ENCODE measurements at regions not wholly inside any gene's neighbourhood (a gene's known extent, or its start where the extent isn't known, plus 50 kb on each side); places are given as distances from the start of the nearest gene placed in this dataset.
"Not testable (repeated sequence)": the region's sequence is repeated elsewhere in the genome, so short reads cannot be mapped to it uniquely, and the experiment has no call there.

- no peak for DNase-seq
Measured at GRCh38 chr10:126722726-126723125, 52.2 kb upstream of the C10orf90 start.

DNA sequence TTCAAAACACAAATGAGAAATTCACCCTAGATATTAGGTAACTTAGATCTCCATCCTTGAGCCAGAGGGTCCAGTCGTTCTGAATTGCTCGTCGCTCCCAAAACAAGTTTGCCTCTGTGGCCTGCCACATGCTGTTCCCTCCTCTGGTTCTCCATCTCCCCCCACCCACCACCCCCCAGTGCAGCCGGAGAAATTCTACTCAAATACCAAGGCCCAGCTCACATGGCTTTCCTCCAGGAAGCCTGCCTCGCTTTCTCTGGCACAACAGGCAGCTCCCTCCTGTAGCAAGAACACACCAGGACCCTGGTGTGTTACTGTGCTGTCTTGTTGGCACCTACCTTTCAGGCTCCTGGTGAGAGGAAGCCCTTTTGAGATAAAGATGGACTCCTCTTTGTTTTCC lies 52.7 kb upstream of the C10orf90 start:
- no peak for DNase-seq

GRCh38 chr10:126729314-126729870 lies 58.9 kb upstream of the C10orf90 start:
- DNase-seq, result no peak

- no peak for DNase-seq
Measured at GRCh38 chr10:126730856-126731609, 60.5 kb upstream of the C10orf90 start.

GRCh38 chr10:126731610-126731990 lies 61.1 kb upstream of the C10orf90 start:
- DNase-seq, result peak; percentile 43

DNA sequence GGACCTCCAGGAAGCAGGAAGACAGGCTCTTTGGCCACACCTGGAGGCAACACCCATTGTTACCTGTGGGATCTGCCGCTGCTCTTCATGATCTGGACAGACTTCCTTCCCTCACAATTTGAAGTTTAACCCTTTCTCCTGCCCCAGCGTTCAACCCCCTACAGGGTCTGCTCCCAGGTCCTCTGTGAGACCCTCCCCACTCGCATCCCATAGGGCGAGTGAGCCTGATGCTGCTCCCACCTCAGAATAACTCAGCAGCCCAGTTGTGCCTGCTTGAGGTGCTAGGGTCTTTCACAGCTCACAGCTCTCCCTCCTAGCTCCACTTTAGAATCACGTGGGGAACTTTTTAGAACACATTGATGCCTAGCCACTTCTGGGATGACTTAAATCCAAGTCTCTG lies 61.8 kb upstream of the C10orf90 start:
- DNase-seq, result no peak

- DNase-seq, result no peak
Measured at GRCh38 chr10:126732868-126733267, 62.4 kb upstream of the C10orf90 start.

- DNase-seq, result peak; percentile 46
Measured at GRCh38 chr10:126734015-126734414, 63.5 kb upstream of the C10orf90 start.

- no peak for DNase-seq
Measured at GRCh38 chr10:126734967-126735366, 64.5 kb upstream of the C10orf90 start.

DNA sequence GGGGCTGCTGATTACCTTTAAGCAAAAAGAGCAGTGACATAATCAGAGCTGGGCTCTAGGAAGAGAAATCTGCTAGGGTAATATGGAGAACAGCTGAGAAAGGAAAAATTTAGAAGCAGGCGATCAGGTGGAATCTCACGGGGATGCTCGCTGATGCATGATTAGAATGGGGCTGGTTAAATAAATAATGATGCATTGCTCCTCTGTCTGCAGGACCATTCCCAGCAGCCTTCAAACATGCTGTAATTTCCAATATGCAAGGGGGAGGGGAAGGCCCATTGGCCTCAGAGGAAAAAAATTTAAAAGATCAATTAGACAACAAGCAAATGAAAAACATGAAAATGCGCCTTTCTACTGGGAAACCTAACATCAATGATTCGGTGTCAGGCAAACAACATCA lies 65.6 kb upstream of the C10orf90 start:
- no peak for DNase-seq

DNA sequence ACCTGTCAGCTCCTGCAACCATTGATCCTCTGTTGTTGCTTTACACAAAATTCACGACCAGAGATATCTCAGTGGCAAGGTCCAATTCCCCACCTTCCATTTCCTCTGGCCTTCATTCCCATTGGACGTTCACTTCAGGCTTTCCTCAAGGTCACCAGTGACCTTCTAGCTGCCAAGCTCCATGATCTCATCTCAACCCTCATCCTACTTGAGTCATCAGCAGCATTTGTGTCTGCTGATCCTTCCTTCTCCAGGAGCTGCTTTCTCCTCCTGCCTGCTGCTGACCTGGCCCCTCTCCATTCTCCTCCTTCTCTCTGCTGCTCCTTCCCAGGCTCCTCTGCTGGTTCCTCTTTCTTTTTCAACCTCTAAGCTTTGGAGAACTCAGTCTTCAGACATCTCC lies 66.2 kb upstream of the C10orf90 start:
- peak; percentile 4 for DNase-seq

GRCh38 chr10:126738001-126738400 lies 67.5 kb upstream of the C10orf90 start:
- DNase-seq, result no peak

DNA sequence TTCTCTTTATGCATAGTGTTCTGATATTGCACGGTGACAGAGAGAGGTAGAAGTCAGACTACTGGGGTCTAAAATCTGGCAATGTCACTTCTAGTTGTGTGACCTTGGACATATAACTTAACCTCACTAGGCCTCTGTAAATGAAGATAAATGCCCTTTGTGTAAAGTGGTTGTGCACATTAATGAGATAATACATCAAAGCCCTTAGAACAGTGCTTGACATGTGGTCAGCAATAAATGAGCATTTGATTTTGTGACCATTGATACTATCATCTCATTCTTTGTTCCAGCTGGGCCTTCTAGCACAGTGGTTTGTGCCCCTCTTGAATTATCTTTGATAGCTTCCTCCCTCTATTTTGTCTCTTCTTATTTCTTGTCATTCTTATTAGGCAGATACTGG lies 74.1 kb upstream of the C10orf90 start:
- no peak for DNase-seq

GRCh38 chr10:126749015-126749655 lies 78.6 kb upstream of the C10orf90 start:
- DNase-seq, result peak; percentile 93

DNA sequence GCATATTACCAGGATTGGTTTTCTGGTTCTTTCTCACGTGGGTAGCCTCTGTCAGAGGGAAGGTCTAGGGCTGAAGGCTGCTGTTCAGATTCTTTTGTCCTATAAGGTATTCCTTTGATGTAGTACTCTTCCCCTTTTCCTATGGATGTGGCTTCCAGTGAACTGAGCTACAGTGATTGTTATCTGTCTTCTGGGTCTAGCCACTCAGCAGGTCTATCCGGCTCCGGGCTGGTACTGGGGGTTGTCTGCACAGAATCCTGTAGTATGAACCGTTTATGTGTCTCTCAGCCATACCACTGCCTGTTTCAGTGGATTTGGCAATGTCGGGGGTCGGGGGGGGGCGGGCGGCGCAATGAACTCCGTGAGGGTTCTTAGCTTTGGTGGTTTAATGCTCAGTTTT lies 84.5 kb upstream of the C10orf90 start:
- no peak for DNase-seq

DNA sequence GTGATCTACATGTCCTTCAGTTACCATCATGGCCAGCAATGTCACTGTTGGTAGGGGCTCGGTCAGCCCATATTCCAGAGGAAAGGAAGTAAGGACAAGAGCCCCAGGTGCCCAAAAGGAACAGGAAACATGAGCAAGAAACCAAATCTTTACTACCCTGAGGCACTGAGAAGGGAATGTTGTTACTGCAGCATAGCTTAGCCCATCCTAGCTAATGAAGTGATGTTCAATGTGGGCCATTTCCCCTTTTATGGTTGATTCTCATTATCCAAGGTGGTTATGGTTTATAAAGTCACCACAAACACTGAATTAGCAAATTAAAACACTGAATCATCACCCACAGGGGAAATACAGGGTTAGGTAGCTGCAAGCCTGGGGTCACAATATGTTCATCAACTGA lies 88.4 kb upstream of the C10orf90 start:
- DNase-seq, result no peak

- DNase-seq, result no peak
Measured at GRCh38 chr10:126759531-126759930, 89.0 kb upstream of the C10orf90 start.

DNA sequence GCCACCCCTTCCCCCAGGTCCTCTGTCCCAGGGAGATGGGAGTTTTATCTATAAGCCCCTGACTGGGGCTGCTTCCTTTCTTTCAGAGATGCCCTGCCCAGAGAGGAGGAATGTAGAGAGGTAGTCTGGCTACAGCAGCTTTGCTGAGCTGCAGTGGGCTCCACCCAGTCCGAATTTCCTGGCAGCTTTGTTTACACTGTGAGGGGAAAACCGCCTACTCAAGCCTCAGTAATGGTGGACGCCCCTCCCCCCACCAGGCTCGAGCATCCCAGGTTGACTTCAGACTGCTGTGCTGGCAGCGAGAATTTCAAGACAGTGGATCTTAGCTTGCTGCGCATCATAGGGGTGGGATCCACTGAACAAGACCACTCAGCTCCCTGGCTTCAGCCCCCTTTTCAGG lies 96.2 kb upstream of the C10orf90 start:
- DNase-seq, result not testable (repeated sequence)

GRCh38 chr10:126770809-126771208 lies 100.3 kb upstream of the C10orf90 start:
- DNase-seq, result no peak

DNA sequence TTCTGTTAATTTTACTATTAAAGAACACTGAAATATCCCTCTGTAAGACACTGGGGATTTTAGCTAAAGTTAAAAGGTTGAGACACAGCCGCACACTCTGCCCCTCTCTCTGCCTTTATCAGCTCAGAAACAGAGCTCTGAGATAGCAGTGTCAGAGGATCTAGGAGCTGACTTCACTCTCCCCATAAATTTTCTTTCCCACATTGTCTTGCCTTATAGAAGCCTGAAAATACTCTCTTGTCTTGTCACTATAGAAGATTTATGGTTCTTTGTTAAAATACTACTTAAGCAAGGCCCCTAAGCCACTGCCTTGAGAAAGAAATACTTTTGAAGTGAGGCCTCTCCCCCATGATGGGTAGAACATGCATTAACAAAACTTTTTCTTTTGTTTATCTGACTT lies 105.7 kb upstream of the C10orf90 start:
- no peak for DNase-seq

GRCh38 chr10:126777714-126778113 lies 107.2 kb upstream of the C10orf90 start:
- no peak for DNase-seq

DNA sequence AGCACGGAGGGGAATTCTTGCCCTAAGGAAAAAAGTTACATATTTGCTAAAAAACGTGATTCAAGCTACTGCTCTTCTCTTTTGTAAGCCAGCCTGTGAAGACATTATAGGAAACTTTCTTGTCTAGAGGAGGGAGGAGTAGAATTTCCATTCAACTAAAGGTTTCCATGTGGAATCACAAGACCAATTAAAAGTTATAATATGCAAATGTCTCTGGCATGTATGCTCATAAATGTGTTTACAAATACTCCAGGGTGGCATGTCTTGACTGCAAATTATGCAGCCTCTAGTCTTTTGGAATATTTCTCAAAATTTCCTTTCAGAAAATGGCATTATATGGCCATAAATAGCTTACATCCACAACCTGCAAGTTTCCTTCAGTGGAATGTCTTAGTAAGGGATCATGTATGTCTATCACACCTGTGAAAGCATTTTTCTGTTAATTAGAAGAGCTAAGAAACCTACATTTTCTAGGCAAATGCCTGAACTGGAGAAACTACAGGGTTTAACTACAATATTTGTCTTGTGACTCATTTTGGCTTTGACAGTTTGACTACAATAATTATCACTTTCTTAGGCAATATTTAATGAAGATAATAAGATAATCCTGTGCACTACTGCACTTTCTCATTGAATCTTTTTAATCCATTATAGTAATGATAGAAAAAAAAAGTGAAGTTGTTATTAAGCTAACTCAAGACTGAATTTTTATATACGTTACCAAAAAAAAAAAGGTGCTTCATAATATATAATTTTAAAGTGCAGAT lies 111.1 kb upstream of the C10orf90 start:
- DNase-seq, result no peak

- DNase-seq, result no peak
Measured at GRCh38 chr10:126783806-126784557, 113.5 kb upstream of the C10orf90 start.
